GM10248 (cell line): ENCODE measurements at regions not wholly inside any gene's neighbourhood (a gene's known extent, or its start where the extent isn't known, plus 50 kb on each side); places are given as distances from the start of the nearest gene placed in this dataset.

ENCODE experiments used
- CTCF ChIA-PET: fragments of 300-600 bp; sonication (Branson Sonifier 250); formaldehyde crosslinking; extraction: SDS; loops from one replicate; lab custom pipeline; 2021; ENCODE audit warnings: antibody characterized with exemption; lab: Yijun Ruan, JAX
- POLR2A ChIA-PET: fragments of 350-650 bp; sonication (Branson Sonifier 250); formaldehyde crosslinking; extraction: SDS; loops from one replicate; lab custom pipeline; 2020; ENCODE audit warnings: antibody characterized with exemption; lab: Yijun Ruan, JAX
- DNase-seq: peaks from one replicate; pipeline ENCODE4 v3.0.0; 2012; ENCODE audit errors: extremely low spot score
- TF ChIP-seq, protein P1 (sequence below): IDR thresholded peaks from 2 replicates; pipeline ENCODE4 v1.5.1; 2012; ENCODE audit warnings: mild to moderate bottlenecking, low read depth; ENCODE audit errors: extremely low read depth, missing control alignments, control extremely low read depth

DNA sequence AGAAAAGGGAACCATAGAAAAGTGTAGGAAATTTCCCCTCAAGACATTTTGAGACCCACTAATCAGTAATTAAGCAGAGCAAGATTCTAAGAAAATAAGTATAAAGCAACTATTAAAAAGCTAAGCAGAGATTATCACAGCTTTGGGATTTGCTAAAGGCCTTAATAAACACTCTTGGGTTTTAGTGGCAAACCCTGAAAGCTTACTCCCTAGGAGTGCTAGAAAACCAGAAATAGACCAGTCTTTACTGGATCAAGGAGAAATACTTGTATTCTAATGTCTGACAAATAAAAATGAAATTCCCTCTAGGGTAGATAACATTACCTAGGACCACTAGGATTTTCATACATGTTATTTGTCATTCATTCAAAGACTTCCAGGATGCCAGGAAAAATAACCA, 510.8 kb downstream of the SPATA31D1 start:
- no peak for DNase-seq
- CTCF ChIA-PET, result no interaction called here
- POLR2A ChIA-PET, result no interaction called here
- TF ChIP-seq, protein P1, sequence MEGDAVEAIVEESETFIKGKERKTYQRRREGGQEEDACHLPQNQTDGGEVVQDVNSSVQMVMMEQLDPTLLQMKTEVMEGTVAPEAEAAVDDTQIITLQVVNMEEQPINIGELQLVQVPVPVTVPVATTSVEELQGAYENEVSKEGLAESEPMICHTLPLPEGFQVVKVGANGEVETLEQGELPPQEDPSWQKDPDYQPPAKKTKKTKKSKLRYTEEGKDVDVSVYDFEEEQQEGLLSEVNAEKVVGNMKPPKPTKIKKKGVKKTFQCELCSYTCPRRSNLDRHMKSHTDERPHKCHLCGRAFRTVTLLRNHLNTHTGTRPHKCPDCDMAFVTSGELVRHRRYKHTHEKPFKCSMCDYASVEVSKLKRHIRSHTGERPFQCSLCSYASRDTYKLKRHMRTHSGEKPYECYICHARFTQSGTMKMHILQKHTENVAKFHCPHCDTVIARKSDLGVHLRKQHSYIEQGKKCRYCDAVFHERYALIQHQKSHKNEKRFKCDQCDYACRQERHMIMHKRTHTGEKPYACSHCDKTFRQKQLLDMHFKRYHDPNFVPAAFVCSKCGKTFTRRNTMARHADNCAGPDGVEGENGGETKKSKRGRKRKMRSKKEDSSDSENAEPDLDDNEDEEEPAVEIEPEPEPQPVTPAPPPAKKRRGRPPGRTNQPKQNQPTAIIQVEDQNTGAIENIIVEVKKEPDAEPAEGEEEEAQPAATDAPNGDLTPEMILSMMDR, result no peak

DNA sequence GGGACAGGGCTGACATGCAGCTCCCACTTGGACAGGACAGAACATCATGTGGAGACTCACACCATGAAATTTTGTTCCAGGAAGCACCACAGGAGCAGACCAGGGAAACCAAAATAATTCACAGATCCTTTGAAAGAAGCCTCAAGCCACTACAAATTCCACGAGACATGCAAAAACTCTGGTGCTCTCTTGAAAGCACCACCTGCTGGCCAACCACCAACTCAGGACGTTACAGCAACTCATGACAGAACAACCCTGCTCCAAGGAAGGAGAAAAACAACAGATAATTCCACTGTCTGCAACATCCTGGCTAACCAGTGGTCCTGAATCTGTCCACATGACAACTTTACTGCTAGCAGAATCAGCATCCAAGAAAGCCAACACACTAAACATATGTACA, 516.0 kb downstream of the SPATA31D1 start:
- TF ChIP-seq, protein P1, result no peak
- ChIA-PET CTCF (no interaction called here), POLR2A (no interaction called here)
- no peak for DNase-seq

DNA sequence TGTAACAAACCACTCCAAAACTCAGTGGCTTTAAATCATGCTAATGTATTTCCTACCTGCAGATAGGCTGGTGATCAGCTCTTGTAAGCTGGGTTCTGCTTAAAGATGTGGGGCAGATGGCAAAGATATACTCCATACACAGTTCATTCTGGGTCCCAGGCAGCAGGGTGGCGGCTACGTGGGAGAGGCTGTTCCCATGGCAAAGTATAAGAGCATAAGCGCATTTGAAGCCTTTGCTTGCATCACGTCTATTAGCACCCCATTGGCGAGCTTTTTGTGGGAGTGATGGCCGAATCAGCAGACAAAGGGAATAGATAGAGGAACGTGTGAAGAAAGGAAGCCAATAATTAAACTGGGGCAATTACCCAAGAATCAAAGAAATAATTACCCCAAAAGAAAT, 523.1 kb downstream of the SPATA31D1 start:
- CTCF ChIA-PET, result no interaction called here
- TF ChIP-seq, protein P1, result no peak
- DNase-seq, result no peak
- POLR2A ChIA-PET, result no interaction called here

DNA sequence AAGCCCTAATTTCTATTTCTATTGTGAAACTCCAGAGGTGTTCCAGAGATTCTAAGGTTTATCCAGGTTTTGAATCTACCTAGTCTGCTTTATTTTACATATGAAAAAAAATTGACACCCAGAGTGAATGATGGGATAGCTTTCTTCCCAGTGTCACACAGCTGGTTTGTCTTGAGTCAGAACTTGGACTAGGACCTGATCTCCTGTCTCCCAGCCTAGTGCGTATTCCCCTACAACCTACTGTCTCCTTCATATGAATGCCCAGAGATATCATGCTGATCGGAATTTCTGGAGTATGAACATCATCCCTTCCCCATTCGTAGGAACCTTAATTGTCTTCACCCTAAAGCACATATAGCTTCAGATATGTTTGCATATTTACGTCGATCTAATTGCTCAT, 524.2 kb downstream of the SPATA31D1 start:
- TF ChIP-seq, protein P1, result no peak
- DNase-seq, result no peak
- CTCF ChIA-PET, result no interaction called here

DNA sequence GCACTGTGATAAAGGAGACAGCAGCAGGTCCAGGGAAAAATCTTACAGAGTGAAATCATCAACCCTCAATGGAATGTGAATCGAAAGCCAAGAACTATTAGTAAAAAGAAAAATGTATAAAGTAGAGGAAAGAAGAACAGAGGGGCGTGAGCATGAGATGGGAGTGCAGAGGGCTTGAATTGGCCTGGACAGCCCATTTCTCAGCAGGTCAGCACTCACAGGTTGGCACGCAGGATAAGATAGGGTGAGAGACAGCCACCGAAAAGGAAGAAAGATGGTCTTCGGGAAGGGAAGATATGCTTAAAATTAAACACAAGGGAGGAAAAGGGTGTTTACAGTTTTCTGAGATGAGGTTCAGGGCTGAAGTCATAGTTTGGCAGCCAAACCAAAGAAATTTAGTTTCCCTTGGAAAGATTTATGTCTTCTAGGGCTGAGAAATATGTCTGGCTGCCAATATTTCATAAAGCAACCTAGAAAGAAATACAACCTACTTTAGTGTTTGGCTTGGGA, 524.7 kb downstream of the SPATA31D1 start:
- TF ChIP-seq, protein P1, result no peak
- no peak for DNase-seq
- POLR2A ChIA-PET, result no interaction called here
- CTCF ChIA-PET, result no interaction called here

More for the DNA sequence above, 524.2 kb downstream of the SPATA31D1 start:
- POLR2A ChIA-PET, result no interaction called here

DNA sequence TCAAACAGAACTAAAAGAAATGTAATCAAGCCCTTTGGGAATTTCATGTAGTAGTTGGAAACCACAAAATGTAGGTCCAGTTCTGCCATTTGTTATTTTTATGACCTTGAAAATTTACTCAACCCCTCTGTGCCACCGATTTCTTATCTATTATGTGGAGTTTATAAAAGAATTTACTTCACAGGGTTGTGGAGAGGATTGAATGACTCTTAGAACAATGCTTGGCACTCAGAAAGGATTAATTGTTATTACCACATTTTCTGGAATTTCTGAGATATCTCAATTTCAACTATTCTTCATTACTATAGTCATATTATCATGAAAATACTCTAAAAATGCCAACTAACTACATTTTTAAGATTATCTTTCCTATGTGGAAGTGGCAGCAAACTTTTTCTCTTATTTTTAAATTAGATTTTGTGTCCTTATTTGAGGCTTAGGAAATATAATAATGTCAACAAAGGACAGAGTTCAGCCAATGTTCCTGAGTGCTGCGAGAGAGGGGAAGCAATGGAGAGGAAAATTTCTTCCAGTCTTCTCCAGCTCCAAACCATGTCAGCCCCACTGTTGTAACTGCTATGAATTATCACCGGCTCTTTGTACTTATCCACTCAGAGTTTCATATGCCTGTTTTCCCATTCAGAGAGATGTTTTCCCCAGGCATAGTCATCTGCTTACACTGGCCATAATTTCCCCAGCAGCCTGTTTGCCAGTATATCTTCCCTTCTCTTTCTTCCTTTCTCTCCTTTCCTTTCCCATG, 525.6 kb downstream of the SPATA31D1 start:
- TF ChIP-seq, protein P1, result no peak
- ChIA-PET POLR2A (no interaction called here), CTCF (no interaction called here)
- no peak for DNase-seq
